Liver (tissue), 3 donors: ENCODE measurements at regions not wholly inside any gene's neighbourhood (a gene's known extent, or its start where the extent isn't known, plus 50 kb on each side); places are given as distances from the start of the nearest gene placed in this dataset.

Source experiments
- EGR1 ChIP-seq, 2 donors: IDR thresholded peaks; 2 replicates each; pipeline ENCODE4 v1.6.1; 2016 to 2018; ENCODE audit warnings: antibody characterized with exemption in 2 of 2, low read depth in 2 of 2
- FOXA1 ChIP-seq: IDR thresholded peaks from 2 replicates; pipeline ENCODE4 v1.6.1; 2016; ENCODE audit warnings: antibody characterized with exemption
- GABPA ChIP-seq, 2 donors: IDR thresholded peaks in 1 of 2; conservative IDR thresholded peaks in 1 of 2; 2 replicates each; pipeline ENCODE4 v1.6.1; 2016; ENCODE audit warnings: antibody characterized with exemption in 2 of 2, mild to moderate bottlenecking in 1 of 2, moderate library complexity in 1 of 2
- HNF4G ChIP-seq: IDR thresholded peaks from 2 replicates; pipeline ENCODE4 v1.6.1; 2016; ENCODE audit warnings: antibody characterized with exemption
- RAD21 ChIP-seq, 2 donors: IDR thresholded peaks; 2 replicates each; pipeline ENCODE4 v1.6.1; 2016; ENCODE audit warnings: antibody characterized with exemption in 2 of 2, mild to moderate bottlenecking in 2 of 2
- RXRA ChIP-seq, 2 donors: IDR thresholded peaks; 2 replicates each; pipeline ENCODE4 v1.6.1; 2017 to 2018; ENCODE audit warnings: antibody characterized with exemption in 2 of 2, mild to moderate bottlenecking in 1 of 2
- SP1 ChIP-seq: IDR thresholded peaks from 2 replicates; pipeline ENCODE4 v1.6.1; 2018; ENCODE audit warnings: antibody characterized with exemption, mild to moderate bottlenecking
- TAF1 ChIP-seq: conservative IDR thresholded peaks from 2 replicates; pipeline ENCODE4 v1.6.1; 2016; ENCODE audit warnings: antibody characterized with exemption, mild to moderate bottlenecking
- YY1 ChIP-seq: IDR thresholded peaks from 2 replicates; pipeline ENCODE4 v1.6.1; 2016; ENCODE audit warnings: antibody characterized with exemption, mild to moderate bottlenecking
- TF ChIP-seq, protein P1 (sequence below): fragments of 150-350 bp; IDR thresholded peaks from 2 replicates; pipeline ENCODE4 v1.5.1; 2017; ENCODE audit warnings: improper control_type of control experiment, low read depth, low read length; ENCODE audit not compliant: missing input control
- TF ChIP-seq, protein P2 (sequence below): IDR thresholded peaks from 2 replicates; pipeline ENCODE4 v1.6.1; 2016; ENCODE audit warnings: antibody characterized with exemption, mild to moderate bottlenecking
- TF ChIP-seq, protein P3 (sequence below): IDR thresholded peaks from 2 replicates; pipeline ENCODE4 v1.6.1; 2016; ENCODE audit warnings: antibody characterized with exemption
- TF ChIP-seq, protein P4 (sequence below): IDR thresholded peaks from 2 replicates; pipeline ENCODE4 v1.6.1; 2016; ENCODE audit warnings: antibody characterized with exemption
- TF ChIP-seq, protein P5 (sequence below): IDR thresholded peaks from 2 replicates; pipeline ENCODE4 v1.6.1; 2016; ENCODE audit warnings: antibody characterized with exemption
- donor health status: healthy.
- donor health status: healthy.

DNA sequence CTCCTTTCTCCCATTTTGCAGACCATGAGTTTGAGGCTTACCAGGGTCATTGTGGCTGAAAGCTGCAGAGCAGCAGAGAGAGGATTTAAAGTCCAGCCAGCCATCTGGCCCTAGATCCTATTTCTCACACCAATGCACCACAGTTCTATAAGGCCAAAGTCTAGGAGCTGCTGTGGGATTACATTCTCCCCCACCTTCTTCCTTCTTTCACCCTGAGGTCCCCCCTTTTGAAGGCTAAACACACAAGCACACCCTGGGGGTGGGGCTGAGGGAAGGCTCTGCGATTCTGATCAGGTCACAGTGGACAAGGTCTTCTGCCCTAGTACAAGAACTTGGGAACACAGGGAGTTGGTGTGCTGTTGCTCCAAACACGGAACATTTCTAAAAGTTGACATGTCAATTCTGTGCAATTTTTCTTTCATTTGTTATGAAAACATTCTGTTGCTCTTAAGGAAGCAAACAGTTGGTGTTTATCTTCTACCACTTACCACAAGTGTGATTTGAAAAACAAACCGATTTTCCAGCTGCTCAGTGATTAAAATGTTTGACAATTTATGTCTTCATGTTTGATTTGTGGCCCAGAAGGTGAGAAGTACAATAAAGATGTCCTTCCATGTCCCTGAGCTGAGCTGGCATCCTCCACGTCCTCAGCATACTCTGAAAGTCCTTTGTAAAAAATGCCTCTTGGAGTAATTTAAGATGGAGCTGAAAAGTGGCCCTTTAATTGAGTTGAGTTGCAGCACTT, 271.6 kb upstream of the PPP2R2D start:
- TF ChIP-seq, protein P1, sequence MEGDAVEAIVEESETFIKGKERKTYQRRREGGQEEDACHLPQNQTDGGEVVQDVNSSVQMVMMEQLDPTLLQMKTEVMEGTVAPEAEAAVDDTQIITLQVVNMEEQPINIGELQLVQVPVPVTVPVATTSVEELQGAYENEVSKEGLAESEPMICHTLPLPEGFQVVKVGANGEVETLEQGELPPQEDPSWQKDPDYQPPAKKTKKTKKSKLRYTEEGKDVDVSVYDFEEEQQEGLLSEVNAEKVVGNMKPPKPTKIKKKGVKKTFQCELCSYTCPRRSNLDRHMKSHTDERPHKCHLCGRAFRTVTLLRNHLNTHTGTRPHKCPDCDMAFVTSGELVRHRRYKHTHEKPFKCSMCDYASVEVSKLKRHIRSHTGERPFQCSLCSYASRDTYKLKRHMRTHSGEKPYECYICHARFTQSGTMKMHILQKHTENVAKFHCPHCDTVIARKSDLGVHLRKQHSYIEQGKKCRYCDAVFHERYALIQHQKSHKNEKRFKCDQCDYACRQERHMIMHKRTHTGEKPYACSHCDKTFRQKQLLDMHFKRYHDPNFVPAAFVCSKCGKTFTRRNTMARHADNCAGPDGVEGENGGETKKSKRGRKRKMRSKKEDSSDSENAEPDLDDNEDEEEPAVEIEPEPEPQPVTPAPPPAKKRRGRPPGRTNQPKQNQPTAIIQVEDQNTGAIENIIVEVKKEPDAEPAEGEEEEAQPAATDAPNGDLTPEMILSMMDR = no peak
- TF ChIP-seq, protein P2, sequence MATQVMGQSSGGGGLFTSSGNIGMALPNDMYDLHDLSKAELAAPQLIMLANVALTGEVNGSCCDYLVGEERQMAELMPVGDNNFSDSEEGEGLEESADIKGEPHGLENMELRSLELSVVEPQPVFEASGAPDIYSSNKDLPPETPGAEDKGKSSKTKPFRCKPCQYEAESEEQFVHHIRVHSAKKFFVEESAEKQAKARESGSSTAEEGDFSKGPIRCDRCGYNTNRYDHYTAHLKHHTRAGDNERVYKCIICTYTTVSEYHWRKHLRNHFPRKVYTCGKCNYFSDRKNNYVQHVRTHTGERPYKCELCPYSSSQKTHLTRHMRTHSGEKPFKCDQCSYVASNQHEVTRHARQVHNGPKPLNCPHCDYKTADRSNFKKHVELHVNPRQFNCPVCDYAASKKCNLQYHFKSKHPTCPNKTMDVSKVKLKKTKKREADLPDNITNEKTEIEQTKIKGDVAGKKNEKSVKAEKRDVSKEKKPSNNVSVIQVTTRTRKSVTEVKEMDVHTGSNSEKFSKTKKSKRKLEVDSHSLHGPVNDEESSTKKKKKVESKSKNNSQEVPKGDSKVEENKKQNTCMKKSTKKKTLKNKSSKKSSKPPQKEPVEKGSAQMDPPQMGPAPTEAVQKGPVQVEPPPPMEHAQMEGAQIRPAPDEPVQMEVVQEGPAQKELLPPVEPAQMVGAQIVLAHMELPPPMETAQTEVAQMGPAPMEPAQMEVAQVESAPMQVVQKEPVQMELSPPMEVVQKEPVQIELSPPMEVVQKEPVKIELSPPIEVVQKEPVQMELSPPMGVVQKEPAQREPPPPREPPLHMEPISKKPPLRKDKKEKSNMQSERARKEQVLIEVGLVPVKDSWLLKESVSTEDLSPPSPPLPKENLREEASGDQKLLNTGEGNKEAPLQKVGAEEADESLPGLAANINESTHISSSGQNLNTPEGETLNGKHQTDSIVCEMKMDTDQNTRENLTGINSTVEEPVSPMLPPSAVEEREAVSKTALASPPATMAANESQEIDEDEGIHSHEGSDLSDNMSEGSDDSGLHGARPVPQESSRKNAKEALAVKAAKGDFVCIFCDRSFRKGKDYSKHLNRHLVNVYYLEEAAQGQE = no peak
- TF ChIP-seq, protein P3, sequence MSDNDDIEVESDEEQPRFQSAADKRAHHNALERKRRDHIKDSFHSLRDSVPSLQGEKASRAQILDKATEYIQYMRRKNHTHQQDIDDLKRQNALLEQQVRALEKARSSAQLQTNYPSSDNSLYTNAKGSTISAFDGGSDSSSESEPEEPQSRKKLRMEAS = no peak
- TF ChIP-seq YY1 (no peak), GABPA (IDR thresholded peaks at IDR 0.05 in 1 of 2, conservative IDR thresholded peaks at IDR 0.05 in 1 of 2) (no peak), RAD21 (IDR thresholded peaks at IDR 0.05) (no peak), SP1 (no peak), HNF4G (no peak), RXRA (IDR thresholded peaks at IDR 0.05) (no peak), TAF1 (no peak), EGR1 (IDR thresholded peaks at IDR 0.05; ENCODE audit: low read depth in 2 of 2) (no peak), FOXA1 (no peak)
- TF ChIP-seq, protein P4, sequence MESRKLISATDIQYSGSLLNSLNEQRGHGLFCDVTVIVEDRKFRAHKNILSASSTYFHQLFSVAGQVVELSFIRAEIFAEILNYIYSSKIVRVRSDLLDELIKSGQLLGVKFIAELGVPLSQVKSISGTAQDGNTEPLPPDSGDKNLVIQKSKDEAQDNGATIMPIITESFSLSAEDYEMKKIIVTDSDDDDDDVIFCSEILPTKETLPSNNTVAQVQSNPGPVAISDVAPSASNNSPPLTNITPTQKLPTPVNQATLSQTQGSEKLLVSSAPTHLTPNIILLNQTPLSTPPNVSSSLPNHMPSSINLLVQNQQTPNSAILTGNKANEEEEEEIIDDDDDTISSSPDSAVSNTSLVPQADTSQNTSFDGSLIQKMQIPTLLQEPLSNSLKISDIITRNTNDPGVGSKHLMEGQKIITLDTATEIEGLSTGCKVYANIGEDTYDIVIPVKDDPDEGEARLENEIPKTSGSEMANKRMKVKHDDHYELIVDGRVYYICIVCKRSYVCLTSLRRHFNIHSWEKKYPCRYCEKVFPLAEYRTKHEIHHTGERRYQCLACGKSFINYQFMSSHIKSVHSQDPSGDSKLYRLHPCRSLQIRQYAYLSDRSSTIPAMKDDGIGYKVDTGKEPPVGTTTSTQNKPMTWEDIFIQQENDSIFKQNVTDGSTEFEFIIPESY = no peak
- TF ChIP-seq, protein P5, sequence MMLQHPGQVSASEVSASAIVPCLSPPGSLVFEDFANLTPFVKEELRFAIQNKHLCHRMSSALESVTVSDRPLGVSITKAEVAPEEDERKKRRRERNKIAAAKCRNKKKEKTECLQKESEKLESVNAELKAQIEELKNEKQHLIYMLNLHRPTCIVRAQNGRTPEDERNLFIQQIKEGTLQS = no peak
